ENCODE measurements at regions not wholly inside any gene's neighbourhood (a gene's known extent, or its start where the extent isn't known, plus 50 kb on each side); places are given as distances from the start of the nearest gene placed in this dataset.

DNA sequence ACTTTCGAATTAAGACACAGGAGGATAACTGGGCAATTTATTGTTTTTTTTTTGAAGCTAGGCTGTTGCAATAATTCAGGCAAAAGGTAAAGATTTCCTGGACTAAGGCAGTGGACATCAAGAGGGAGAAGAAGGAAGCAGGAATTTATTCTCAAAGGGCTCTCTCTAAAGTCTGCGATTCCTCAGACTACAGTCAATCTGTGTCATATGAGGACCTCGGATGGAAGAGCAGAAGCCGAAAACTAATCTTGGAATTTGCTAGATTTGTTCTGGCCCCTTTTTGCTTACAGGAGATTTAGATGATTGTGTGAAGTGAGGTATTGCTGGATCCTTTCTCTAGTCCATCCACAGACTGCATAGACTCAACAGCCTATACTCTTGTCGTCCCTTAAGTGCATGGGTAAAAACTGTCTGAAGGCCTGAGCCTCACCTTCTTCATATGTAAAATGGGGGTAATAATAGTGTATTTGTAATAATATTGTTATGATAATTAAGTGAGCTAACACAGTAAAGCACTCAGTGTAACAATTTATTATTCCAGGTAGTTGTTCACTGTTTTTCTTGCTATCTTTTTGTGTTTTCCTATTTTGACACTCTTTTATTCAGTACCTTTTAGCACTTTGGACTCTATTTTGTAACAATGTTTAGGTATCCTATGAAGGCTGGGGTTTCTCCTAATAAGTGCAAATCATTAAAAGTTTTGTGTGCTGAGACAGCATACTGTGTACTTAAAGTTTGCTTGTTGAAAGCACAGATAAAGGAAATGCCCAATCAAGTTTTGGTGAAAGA, 54.2 kb upstream of the NT5C1B start:
- intact Hi-C loops (cut with micrococcal nuclease): no loop called here
- 53% methylated on average over 2 of the region's 5 CpGs; no CpG with 5 or more reads in 1 of the 2 experiments for WGBS, 2 experiments (ENCODE audit: extremely low coverage in 2 of 2, insufficient read length in 1 of 2)

More for the DNA sequence above, 54.2 kb upstream of the NT5C1B start:
- no peak overlapping the region for H2BK15ac ChIP-seq (ENCODE audit: low read depth, low read length)
- H4K5ac ChIP-seq (ENCODE audit: low read depth, low read length): no peak overlapping the region
- CTCF ChIA-PET: interaction anchor here (0.6 kb wide), 1 partner anchor 589 kb away, joined by 3 read pairs; no protein-coding TSS in a partner anchor
- no peak overlapping the region for H3K18ac ChIP-seq (ENCODE audit: low read depth, low read length)
- no peak overlapping the region for H4K8ac ChIP-seq (ENCODE audit: low read depth in 2 of 2, low read length in 2 of 2)
- H2AK5ac ChIP-seq (ENCODE audit: low read depth, low read length): no peak overlapping the region
- H4K91ac ChIP-seq (ENCODE audit: insufficient read depth, low read depth, low read length): no peak overlapping the region
- no peak overlapping the region for H3K27ac ChIP-seq (ENCODE audit: insufficient read depth, low read length)
- DNase-seq: no peak
- in situ Hi-C loops (cut with MboI; ENCODE audit: low sequenced_read_pairs): no loop called here
- no peak overlapping the region for H3K4ac ChIP-seq (ENCODE audit: low read depth, low read length)
- no TSS peak for BruUV-seq (replicated peaks)
- no peaks in the 10 kb centered on the region for H3K79me1 ChIP-seq (ENCODE audit: low read depth in 1 of 2, low read length in 2 of 2)
- no peak overlapping the region for H3K4me2 ChIP-seq (ENCODE audit: low read depth, low read length)
- H3K9me3 ChIP-seq (ENCODE audit: control insufficient read depth, insufficient read depth, low read length): no peaks in the 10 kb centered on the region
- H3K14ac ChIP-seq (replicated peaks; ENCODE audit: low read depth, low read length): no peak overlapping the region
- POLR2A ChIA-PET (ENCODE audit: unreplicated experiment): no interaction called here
- no peak for ATAC-seq (ENCODE audit: low read depth)
- no peak overlapping the region for H3K56ac ChIP-seq (ENCODE audit: extremely low read depth, insufficient read depth, low read length)
- H2AFZ ChIP-seq (replicated peaks; ENCODE audit: low read length, poor library complexity): no peak overlapping the region
- no peak for TF ChIP-seq CEBPB (IDR thresholded peaks at IDR 0.05; ENCODE audit: low read depth, low read length)
- TF ChIP-seq RAD21 (IDR thresholded peaks at IDR 0.05; ENCODE audit: low read length): no peak
- no peak for TF ChIP-seq CHD1 (IDR thresholded peaks at IDR 0.05; ENCODE audit: low read depth, low read length)
- no peak for TF ChIP-seq CTCF (conservative IDR thresholded peaks at IDR 0.05; ENCODE audit: low read depth, low read length)
- TF ChIP-seq RCOR1 (IDR thresholded peaks at IDR 0.05; ENCODE audit: insufficient replicate concordance, low read length): no peak
- no peak for TF ChIP-seq MXI1 (IDR thresholded peaks at IDR 0.05; ENCODE audit: borderline replicate concordance, low read depth, low read length)
- no peak for TF ChIP-seq SMC3 (IDR thresholded peaks at IDR 0.05; ENCODE audit: low read depth, low read length)
- TF ChIP-seq MAZ (IDR thresholded peaks at IDR 0.05; ENCODE audit: borderline replicate concordance, low read depth, low read length): no peak
- TF ChIP-seq MAFK (IDR thresholded peaks at IDR 0.05; ENCODE audit: low read depth, low read length): no peak
- TF ChIP-seq FOS (IDR thresholded peaks at IDR 0.05; ENCODE audit: low read depth, low read length): no peak
- TF ChIP-seq ELK1 (IDR thresholded peaks at IDR 0.05; ENCODE audit: borderline replicate concordance, low read depth, low read length): no peak
- no peak for TF ChIP-seq BHLHE40 (IDR thresholded peaks at IDR 0.05; ENCODE audit: low read depth, low read length)
- TF ChIP-seq, protein P1, sequence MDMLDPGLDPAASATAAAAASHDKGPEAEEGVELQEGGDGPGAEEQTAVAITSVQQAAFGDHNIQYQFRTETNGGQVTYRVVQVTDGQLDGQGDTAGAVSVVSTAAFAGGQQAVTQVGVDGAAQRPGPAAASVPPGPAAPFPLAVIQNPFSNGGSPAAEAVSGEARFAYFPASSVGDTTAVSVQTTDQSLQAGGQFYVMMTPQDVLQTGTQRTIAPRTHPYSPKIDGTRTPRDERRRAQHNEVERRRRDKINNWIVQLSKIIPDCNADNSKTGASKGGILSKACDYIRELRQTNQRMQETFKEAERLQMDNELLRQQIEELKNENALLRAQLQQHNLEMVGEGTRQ (IDR thresholded peaks at IDR 0.05; ENCODE audit: low read depth, low read length): no peak
- no peak for TF ChIP-seq POLR2A (IDR thresholded peaks at IDR 0.05; ENCODE audit: low read depth, low read length)
- no peak for TF ChIP-seq NFE2L2 (IDR thresholded peaks at IDR 0.05; ENCODE audit: low read depth, low read length)
- no peak for TF ChIP-seq RFX5 (IDR thresholded peaks at IDR 0.05; ENCODE audit: low read depth, low read length)
- dilution Hi-C loops (cut with HindIII; ENCODE audit: low sequenced_read_pairs, unreplicated experiment): no loop called here
- H3K27me3 ChIP-seq (ENCODE audit: control insufficient read depth, insufficient read depth, low read length): no peaks in the 10 kb centered on the region; the same call in 1 of the 2 replicates
- no peaks in the 10 kb centered on the region for H3K36me3 ChIP-seq (ENCODE audit: control insufficient read depth, insufficient read depth, low read length)
- H2AK9ac ChIP-seq (replicated peaks; ENCODE audit: low read depth, low read length, poor library complexity): no peak overlapping the region
- H2BK120ac ChIP-seq (ENCODE audit: low read depth, low read length): no peak overlapping the region
- H4K20me1 ChIP-seq (ENCODE audit: insufficient read depth, low read length): no peaks in the 10 kb centered on the region
- H3K9me1 ChIP-seq (ENCODE audit: insufficient read depth, low read length): no peaks in the 10 kb centered on the region
- H3K23ac ChIP-seq (ENCODE audit: low read depth, low read length): no peak overlapping the region
- no peaks in the 10 kb centered on the region for H3K4me1 ChIP-seq (ENCODE audit: control insufficient read depth, insufficient read depth, low read length)
- H2BK5ac ChIP-seq (ENCODE audit: low read depth, low read length, poor library complexity, severe bottlenecking): no peak overlapping the region
- H3K4me3 ChIP-seq (ENCODE audit: insufficient read depth, low read depth, low read length): no peak overlapping the region
- no peak overlapping the region for H2BK20ac ChIP-seq (ENCODE audit: low read depth, low read length)
- no peak overlapping the region for H3K9ac ChIP-seq (ENCODE audit: low read depth, low read length)

Data from IMR-90 (cell line).